Kidney glomerular epithelial cell (primary cell): ENCODE measurements at regions not wholly inside any gene's neighbourhood (a gene's known extent, or its start where the extent isn't known, plus 50 kb on each side); places are given as distances from the start of the nearest gene placed in this dataset.

Experiments used
- DNase-seq: peaks from one replicate; lab custom pipeline; 2025; lab: John Stamatoyannopoulos, UW

DNA sequence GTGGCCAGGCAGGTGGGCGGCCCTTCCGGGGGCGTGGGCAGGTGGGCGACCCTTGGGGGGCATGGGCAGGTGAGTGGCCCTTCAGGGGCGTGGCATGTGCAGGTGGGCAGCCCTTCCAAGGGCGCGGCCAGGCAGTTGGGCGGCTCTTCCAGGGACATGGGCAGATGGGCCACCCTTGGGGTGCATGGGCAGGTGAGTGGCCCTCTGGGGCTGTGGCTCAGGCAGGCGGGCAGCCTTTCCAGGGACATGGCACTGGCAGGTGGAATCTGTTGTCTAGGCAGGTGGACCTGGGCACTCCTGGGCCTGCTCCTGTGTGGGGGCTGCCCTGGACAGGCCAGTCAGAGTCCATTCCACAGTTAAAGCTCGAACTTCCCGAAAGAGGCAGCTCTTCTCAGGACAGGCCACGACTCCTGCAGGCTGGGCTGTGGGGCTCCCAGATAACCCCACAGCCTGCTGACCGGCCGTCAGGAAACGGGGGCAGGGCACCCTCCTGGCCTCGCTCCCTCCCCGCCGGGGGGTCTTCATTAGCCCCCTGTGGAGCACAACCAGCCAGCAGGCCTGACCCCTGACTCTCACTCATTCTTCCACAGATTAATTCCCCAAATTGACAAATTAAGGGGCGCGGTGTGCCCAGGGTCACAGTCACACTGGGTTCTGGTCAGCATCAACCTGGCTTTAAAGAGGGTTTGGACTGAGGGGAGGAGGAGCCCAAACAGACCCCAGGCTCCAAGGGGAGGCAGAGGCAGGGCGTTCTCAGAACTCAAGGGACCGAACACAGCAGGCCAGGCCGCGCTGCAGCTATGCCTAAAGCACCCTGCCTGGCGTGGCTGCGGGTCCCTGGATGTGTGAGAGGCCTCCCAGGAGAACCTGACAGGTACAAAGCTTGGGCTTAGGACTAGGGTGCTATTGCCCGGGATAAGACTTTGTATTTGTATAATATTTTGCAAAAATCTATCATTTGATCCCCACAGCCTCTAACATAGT is 130.0 kb downstream of the DLL1 start:
- DNase-seq: no peak

DNA sequence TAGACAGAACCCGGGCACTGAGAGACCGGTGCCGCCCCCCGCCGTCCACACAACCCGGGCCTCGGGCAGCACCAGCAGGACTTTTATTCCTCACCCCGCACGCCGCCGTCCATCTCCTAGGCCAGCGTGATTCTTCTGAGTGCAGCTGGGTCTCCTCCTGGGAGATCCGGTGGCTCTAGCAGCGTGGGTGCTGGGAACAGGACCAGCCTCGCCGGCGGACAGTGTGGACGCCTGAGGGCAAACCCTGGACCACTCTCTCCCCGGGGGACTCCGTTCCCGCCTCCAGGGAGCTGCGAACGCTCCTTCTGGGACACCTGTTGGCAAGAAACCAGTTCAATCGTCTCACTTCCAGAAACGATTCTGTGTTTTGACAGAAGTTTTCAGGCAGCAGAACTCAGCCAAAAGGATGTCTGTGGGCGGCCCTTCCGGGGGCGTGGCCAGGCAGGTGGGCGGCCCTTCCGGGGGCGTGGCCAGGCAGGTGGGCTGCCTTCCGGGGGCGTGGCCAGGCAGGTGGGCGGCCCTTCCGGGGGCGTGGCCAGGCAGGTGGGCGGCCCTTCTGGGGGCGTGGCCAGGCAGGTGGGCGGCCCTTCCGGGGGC is 130.7 kb downstream of the DLL1 start:
- no peak for DNase-seq

GRCh38 chr6:170159022-170159965 is 131.6 kb downstream of the DLL1 start:
- DNase-seq: no peak

- DNase-seq: no peak
Measured at GRCh38 chr6:170158296-170159021, 132.4 kb downstream of the DLL1 start.

GRCh38 chr6:170157567-170158218 is 133.2 kb downstream of the DLL1 start:
- DNase-seq: no peak

DNA sequence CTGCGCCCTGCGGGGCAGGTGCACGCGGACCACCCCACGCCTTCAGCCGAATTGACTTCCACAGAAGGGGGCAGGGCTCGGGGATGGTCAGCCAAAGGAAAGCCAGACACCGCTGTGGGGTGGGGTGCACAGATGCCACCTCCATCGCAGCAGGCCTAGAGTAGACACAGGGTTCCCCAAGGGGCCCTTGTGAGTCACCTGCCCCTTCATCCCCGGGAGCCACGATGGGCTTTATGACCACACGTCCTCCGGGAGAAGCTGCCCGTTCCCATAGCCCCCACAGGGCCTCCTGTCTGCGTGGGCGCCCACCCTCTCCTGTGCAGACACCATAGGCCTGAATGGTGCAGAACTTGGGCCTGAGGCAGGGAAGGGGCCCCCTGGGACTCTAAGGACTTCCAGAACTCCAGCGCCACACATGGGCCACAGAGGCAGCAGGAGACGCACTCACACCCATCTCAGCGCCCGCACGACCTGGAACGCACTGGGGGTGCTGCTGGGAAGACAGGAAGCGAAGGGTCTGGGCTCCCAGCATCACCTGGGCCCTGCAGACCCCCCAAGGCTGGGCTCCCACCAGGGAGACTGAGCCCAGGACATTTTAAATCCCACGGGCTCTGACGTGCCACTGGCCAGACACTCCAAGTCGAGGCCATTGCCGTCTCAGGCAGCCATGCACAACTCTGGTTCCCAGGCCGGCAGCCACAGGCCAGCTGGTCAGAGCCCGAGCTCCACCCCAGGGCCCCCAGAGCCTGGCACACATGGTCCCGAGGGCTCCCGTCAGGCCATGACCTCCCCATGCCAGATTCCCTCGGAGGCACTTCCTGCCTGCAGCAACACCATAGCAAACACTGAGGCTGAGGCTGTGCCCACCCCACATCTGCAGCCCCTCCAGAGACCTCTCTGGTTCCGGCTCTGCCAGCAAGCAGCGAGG is 134.2 kb downstream of the DLL1 start:
- DNase-seq: no peak

DNA sequence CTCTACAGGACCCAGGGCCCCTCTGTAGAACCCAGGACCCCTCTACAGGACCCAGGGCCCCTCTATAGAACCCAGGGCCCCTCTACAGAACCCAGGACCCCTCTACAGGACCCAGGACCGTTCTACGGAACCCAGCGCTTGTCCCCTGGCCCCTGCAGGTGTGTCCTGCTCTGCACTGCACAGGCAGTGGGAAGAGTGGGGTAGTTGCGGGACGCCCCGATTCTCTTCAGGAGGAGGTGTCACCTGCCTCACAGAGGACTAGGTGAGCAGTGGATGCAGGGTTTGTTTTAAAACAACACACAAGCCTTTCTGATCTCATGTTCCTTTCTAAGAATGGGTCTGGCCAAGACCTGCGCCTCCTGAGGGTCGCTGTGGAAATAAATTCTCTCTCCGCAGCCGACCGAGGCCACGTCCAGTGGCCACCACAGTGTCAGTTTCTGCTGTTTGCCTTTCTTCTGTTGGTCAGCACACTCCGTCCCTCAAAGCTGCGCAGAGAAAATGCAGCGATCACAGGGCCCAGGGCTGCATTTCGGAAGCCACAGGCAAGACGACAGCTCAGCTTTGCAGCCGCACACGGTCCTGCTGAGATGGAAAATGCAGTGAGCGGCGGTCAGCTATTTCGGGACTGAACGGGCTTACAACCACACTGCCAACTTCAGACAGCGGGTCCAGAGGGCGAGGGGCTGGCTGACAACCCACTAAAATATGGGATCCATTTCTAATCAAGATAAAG is 135.2 kb downstream of the DLL1 start:
- DNase-seq: no peak

DNA sequence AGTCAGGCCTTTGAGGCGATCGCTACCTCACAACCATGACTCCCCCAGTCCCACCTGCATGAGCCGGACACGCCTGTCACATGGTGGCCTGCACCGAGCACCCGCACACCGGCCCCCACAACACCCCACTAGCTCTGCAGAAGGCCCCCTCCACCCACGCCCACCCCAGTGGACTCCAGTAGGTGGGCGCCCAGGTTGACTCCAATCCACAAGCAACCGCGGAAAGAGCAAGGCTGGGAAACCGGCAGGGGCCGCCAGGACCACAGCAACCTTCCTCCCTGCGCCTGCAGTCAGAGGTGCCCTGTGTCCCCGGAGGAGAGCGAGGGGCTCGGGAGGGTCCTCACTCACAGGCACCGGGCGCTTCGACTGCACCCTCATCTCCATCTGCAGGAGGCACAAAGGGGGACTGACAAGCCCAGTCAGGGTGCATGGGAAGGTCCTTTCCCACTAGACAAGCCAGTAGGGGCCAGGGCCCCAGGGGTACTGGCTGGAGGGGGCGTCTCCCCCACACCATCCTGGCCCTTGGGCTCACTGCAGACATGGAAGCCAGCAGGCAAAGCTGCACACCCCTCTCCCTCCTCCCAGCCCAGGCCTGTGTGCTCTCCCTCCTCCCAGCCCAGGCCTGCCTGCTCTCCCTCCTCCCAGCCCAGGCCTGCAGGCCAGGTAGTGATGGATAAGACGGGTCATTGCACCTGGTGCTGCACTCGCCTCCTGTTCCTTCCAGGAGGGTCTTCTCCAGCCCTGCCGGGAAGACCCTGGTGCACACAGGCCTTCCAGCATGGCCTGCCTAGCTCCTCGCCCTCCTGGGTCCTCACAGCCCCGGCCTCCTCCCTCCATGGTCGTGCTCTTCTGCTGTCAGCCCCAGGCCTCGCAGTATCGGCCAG is 137.2 kb downstream of the DLL1 start:
- DNase-seq: no peak

DNA sequence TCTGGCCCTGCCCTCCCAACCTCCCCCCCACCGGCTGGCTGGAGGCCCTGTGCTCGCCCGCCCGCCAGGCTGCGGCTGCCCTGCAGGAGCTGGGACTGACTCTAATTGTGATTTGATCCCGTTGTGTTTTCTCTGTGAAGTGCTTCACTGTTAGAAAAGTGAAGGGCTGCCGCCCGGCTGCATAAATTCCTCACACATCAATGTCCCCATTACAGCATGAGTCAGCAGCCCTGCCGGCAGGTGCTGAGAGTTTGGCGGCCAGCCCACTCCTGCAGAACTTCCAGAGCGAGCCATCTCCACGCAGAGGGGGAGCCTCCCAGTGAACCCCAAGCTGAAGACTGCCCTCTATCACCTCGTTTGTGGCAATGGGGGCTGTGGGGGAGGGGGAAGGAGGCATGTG is 137.9 kb downstream of the DLL1 start:
- DNase-seq: peak; percentile 34

- DNase-seq: no peak
Measured at GRCh38 chr6:170152124-170152926, 138.6 kb downstream of the DLL1 start.

DNA sequence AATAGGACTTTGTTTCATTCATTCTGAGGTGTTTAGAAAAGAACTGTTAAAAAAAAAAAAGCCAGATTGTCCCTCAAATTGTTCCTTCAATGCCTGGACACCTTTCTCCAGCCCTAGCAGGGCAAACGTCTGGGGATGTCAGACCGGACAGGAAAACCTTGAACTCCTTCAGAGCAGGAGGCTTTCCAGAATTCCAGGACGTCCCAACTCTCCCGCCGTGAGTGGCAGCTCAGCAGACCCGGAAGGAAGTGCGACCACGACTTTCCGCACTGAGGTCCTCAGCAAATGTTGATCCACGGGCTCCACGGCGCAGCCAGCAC is 139.1 kb downstream of the DLL1 start:
- no peak for DNase-seq

- no peak for DNase-seq
Measured at GRCh38 chr6:170151321-170151771, 139.5 kb downstream of the DLL1 start.

DNA sequence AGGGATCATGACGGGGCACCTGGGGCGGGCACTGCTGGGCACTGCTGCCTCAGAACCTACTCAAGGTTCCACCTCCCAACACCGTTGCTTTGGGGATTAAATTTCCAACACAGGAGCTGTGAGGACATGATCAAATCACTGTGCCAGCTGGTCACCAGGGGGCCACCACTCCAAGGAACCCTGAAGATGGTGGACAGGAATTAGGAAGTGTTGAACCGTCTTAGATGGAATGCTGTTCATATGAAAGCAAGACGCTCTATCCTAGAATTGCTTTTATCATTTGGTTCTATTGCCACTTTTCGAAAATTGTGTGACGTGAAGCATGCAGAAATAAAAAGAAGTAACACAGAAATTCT is 140.3 kb downstream of the DLL1 start:
- DNase-seq: no peak

DNA sequence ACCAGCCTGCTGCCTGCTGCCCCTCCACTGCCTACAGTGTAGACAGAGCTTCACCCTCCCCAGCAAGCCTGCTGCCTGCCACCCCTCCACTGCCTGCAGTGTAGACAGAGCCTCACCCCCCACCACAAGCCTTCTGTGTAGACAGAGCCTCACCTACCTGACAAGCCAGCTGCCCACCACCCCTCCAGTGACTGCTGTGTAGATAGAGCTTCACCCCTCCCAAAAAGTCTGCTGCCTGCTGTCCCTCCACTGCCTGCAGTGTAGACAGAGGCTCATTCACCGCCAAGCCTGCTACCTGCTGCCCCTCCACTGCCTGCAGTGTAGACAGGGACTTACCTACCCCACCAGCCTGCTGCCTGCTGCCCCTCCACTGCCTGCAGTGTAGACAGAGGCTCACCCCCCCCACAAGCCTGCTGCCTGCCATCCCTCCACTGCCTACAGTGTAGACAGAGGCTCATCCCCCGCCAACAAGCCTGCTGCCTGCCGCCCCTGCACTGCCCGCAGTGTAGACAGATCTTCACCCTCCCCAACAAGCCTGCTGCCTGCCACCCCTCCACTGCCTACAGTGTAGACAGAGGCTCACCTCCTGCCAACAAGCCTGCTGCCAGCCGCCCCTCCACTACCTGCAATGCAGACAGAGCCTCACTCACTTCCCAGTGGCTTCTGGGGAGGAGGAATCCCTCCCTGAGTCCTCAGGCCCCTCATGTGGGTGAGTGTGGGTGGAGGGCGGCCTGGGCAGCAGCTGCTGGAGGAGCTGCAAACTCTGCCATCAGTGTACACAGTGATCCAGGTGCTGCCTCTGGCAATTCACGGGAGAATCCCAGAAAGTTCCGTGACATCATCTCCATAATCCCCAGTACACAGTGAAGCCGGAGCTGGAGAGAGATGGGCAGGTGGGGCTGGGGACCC is 140.9 kb downstream of the DLL1 start:
- no peak for DNase-seq

DNA sequence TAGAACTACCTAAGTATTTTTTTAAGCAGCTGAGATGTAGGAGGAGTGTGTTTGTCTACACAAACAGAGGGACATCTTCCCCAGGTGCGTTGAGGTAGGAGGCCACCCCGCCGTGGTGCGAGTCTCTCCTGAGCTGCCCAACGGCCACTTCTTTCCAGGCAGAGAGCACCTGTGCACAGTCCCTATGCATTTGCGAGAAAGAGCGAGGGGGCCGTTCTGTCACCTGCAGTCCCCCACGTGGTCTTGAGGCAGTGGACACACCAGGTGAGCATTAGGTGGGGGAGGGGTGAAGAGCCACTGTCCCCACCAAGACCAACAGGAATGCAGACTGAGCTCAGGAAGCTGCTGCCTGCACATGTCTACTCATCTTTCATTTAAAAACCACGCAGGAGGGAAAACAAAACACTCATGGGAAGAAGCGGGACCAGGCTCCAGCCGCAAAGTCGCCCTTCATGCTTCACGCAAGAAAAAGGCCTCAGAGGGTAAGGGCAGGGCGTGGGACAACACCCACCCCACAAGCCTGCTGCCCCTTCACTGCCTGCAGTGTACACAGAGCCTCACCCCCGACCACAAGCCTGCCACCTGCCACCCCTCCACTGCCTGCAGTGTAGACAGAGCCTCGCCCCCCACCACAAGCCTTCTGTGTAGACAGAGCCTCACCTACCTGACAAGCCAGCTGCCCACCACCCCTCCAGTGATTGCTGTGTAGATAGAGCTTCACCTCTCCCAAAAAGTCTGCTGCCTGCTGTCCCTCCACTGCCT is 142.0 kb downstream of the DLL1 start:
- no peak for DNase-seq
